DLD1 (cell line): ENCODE measurements at regions not wholly inside any gene's neighbourhood (a gene's known extent, or its start where the extent isn't known, plus 50 kb on each side); places are given as distances from the start of the nearest gene placed in this dataset.
"Not testable (repeated sequence)": the region's sequence is repeated elsewhere in the genome, so short reads cannot be mapped to it uniquely, and the experiment has no call there.

ENCODE experiments used
- in situ Hi-C: cut with HindIII; loops from 2 replicates; pipeline ENCODE4 v1.10.0; 2017; ENCODE audit warnings: low sequenced_read_pairs

- in situ Hi-C loops = no loop called here
Observed at GRCh38 chr2:195471163-195471562, 185.9 kb upstream of the SLC39A10 start.

- in situ Hi-C loops = no loop called here
Observed at GRCh38 chr2:195470622-195471021, 186.4 kb upstream of the SLC39A10 start.

- in situ Hi-C loops = no loop called here
Observed at GRCh38 chr2:195468771-195469170, 188.3 kb upstream of the SLC39A10 start.

- in situ Hi-C loops = no loop called here
Observed at GRCh38 chr2:195466427-195466826, 190.6 kb upstream of the SLC39A10 start.

GRCh38 chr2:195461010-195461409 lies 196.0 kb upstream of the SLC39A10 start:
- in situ Hi-C loops = no loop called here

GRCh38 chr2:195458936-195459335 lies 198.1 kb upstream of the SLC39A10 start:
- in situ Hi-C loops = no loop called here

- in situ Hi-C loops = no loop called here
Observed at GRCh38 chr2:195457873-195458272, 199.2 kb upstream of the SLC39A10 start.

GRCh38 chr2:195456771-195457170 lies 200.3 kb upstream of the SLC39A10 start:
- in situ Hi-C loops = no loop called here

GRCh38 chr2:195451160-195451559 lies 205.9 kb upstream of the SLC39A10 start:
- in situ Hi-C loops = no loop called here

GRCh38 chr2:195450552-195451113 lies 206.4 kb upstream of the SLC39A10 start:
- in situ Hi-C loops = no loop called here

- in situ Hi-C loops = no loop called here
Observed at GRCh38 chr2:195447323-195447975, 209.6 kb upstream of the SLC39A10 start.

- in situ Hi-C loops = no loop called here
Observed at GRCh38 chr2:195445639-195446038, 211.4 kb upstream of the SLC39A10 start.

GRCh38 chr2:195443926-195444325 lies 213.1 kb upstream of the SLC39A10 start:
- in situ Hi-C loops = no loop called here

GRCh38 chr2:195442458-195443175 lies 214.4 kb upstream of the SLC39A10 start:
- in situ Hi-C loops = no loop called here

GRCh38 chr2:195438692-195439091 lies 218.3 kb upstream of the SLC39A10 start:
- in situ Hi-C loops = no loop called here

- in situ Hi-C loops = no loop called here
Observed at GRCh38 chr2:195437521-195437920, 219.5 kb upstream of the SLC39A10 start.

- in situ Hi-C loops = no loop called here
Observed at GRCh38 chr2:195434346-195434745, 222.7 kb upstream of the SLC39A10 start.

- in situ Hi-C loops = not testable (repeated sequence)
Observed at GRCh38 chr2:195433729-195434128, 223.3 kb upstream of the SLC39A10 start.

GRCh38 chr2:195428673-195429072 lies 228.4 kb upstream of the SLC39A10 start:
- in situ Hi-C loops = no loop called here

GRCh38 chr2:195425328-195425727 lies 231.7 kb upstream of the SLC39A10 start:
- in situ Hi-C loops = no loop called here

GRCh38 chr2:195419033-195419432 lies 238.0 kb upstream of the SLC39A10 start:
- in situ Hi-C loops = no loop called here

- in situ Hi-C loops = no loop called here
Observed at GRCh38 chr2:195414537-195415100, 242.4 kb upstream of the SLC39A10 start.
